HG02759 (cell line): ENCODE measurements at regions not wholly inside any gene's neighbourhood (a gene's known extent, or its start where the extent isn't known, plus 50 kb on each side); places are given as distances from the start of the nearest gene placed in this dataset.

Source experiments
- ATAC-seq: cut with Tn5 transposase; IDR thresholded peaks from one replicate; pipeline ENCODE4 v1.9.1; 2021; ENCODE audit warnings: mild to moderate bottlenecking, moderate library complexity; ENCODE audit not compliant: unreplicated experiment

DNA sequence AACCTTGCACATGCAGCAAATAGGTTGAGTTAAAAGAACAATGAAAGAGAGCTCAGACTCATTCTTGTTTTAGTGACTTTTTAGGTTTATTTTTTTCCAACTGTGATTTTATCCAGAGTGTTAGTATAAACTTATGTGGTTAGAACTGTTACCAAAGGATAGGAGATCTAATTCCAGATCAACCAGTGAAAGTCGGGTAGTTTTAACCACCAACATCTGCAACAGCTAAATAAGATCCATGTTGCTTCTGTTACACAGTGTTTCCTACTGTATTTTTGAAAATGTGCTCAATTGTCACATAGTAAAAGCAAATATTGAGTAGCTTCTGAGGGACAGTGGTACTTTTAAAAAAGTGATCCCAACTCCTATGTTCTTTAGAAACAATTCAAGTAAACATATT, 53.9 kb upstream of the ARGLU1 start:
- ATAC-seq: no peak

- ATAC-seq: peak; percentile 99
Observed at GRCh38 chr13:106619688-106620555, 52.0 kb upstream of the ARGLU1 start.
